Esophagus muscularis mucosa (tissue), 4 donors: ENCODE measurements at regions not wholly inside any gene's neighbourhood (a gene's known extent, or its start where the extent isn't known, plus 50 kb on each side); places are given as distances from the start of the nearest gene placed in this dataset.

Experiments used
- DNase-seq: peaks from one replicate; pipeline ENCODE4 v3.0.0-alpha.2; 2017; ENCODE audit errors: extremely low spot score
- H3K27ac ChIP-seq, 4 donors: fragments of 200-600 bp; sonication (generic); replicated peaks in 1 of 4; 1 replicate in 3 of 4; 2 replicates in 1 of 4; pipeline ENCODE4 v1.5.1; 2016 to 2019; ENCODE audit warnings: mild to moderate bottlenecking in 1 of 4
- H3K27me3 ChIP-seq, 4 donors: fragments of 200-600 bp; sonication (generic); one replicate each; pipeline versions ENCODE4 v1.5.1 to v1.6.0; 2016 to 2019
- H3K36me3 ChIP-seq, 4 donors: fragments of 200-600 bp; sonication (generic); one replicate each; pipeline ENCODE4 v1.5.1; 2016 to 2019
- H3K4me1 ChIP-seq, 4 donors: fragments of 200-600 bp; sonication (generic); one replicate each; pipeline ENCODE4 v1.5.1; 2016 to 2019
- H3K4me3 ChIP-seq, 4 donors: fragments of 200-600 bp; sonication (generic); 1 replicate in 2 of 4; 2 replicates in 2 of 4; pipeline ENCODE4 v1.5.1; 2016 to 2019; ENCODE audit warnings: mild to moderate bottlenecking in 4 of 4, moderate library complexity in 1 of 4
- H3K9me3 ChIP-seq, 4 donors: fragments of 200-600 bp; sonication (generic); 1 replicate in 3 of 4; 2 replicates in 1 of 4; pipeline ENCODE4 v1.5.1; 2016 to 2019
- EP300 ChIP-seq: sonication (generic); formaldehyde crosslinking; IDR thresholded peaks from one replicate; pipeline ENCODE4 v1.6.1; 2017; ENCODE audit warnings: antibody characterized with exemption
- POLR2A ChIP-seq: fragments of 450-650 bp; IDR thresholded peaks from one replicate; pipeline ENCODE4 v1.6.1; 2017; ENCODE audit warnings: antibody characterized with exemption, moderate library complexity, mild to moderate bottlenecking, low read depth
- POLR2AphosphoS5 ChIP-seq, 2 donors: sonication (generic); formaldehyde crosslinking; IDR thresholded peaks; one replicate each; pipeline ENCODE4 v1.6.1; 2017; ENCODE audit warnings: antibody characterized with exemption in 2 of 2
- WGBS: methylation state at CpG from one replicate; pipeline ENCODE4 v1.1.5; 2018; 5-methylcytosine and 5-hydroxymethylcytosine counted together
- intact Hi-C: fragments of 100-400 bp; cut with DNase I; formaldehyde crosslinking; loops from one replicate; pipeline ENCODE4 v1.15.1; 2023
- TF ChIP-seq, protein P1 (sequence below), 3 experiments: fragments of 200-600 bp in 2 of 3; fragments of 450-650 bp in 1 of 3; sonication (generic) in 2 of 3; IDR thresholded peaks; one replicate each; pipeline ENCODE4 v1.5.1; 2017 to 2019; ENCODE audit warnings: antibody characterized with exemption in 3 of 3, mild to moderate bottlenecking in 2 of 3, moderate library complexity in 1 of 3

GRCh38 chr5:167912941-167913665, 378.3 kb upstream of the WWC1 start:
- WGBS: 54% methylated on average over 6 of the region's 6 CpGs
- no peaks in the 10 kb centered on the region for H3K4me1 ChIP-seq
- DNase-seq: no peak
- no peak overlapping the region for H3K4me3 ChIP-seq
- TF ChIP-seq EP300 (no peak), POLR2AphosphoS5 (IDR thresholded peaks at IDR 0.05) (no peak), POLR2A (no peak)
- TF ChIP-seq, protein P1, sequence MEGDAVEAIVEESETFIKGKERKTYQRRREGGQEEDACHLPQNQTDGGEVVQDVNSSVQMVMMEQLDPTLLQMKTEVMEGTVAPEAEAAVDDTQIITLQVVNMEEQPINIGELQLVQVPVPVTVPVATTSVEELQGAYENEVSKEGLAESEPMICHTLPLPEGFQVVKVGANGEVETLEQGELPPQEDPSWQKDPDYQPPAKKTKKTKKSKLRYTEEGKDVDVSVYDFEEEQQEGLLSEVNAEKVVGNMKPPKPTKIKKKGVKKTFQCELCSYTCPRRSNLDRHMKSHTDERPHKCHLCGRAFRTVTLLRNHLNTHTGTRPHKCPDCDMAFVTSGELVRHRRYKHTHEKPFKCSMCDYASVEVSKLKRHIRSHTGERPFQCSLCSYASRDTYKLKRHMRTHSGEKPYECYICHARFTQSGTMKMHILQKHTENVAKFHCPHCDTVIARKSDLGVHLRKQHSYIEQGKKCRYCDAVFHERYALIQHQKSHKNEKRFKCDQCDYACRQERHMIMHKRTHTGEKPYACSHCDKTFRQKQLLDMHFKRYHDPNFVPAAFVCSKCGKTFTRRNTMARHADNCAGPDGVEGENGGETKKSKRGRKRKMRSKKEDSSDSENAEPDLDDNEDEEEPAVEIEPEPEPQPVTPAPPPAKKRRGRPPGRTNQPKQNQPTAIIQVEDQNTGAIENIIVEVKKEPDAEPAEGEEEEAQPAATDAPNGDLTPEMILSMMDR (IDR thresholded peaks at IDR 0.05): no peak
- peaks cover 0 to 8% (median 0%) of the 10 kb centered on the region in 4 donors for H3K9me3 ChIP-seq
- H3K27ac ChIP-seq: no peak overlapping the region
- H3K36me3 ChIP-seq: no peaks in the 10 kb centered on the region
- no peaks in the 10 kb centered on the region for H3K27me3 ChIP-seq
- intact Hi-C loops: no loop called here

DNA sequence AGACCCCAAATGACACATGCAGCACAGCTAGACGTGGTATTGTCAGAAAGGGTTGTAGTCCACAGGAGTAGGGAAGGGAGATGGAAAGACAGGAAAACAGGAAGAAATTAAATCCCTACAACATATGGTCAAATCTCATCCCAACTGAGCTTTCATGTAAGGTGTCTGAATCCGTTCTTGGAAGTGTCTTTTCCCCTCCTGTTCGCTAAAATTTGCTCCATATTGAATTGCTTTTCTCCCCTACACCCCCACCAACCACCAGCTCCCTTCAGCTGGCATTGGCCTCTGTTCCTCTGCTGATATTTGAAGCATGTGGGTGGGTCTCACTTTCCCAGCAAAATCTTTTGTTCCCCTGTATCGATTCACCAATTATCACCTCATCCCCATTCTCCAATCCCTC, 376.2 kb upstream of the WWC1 start:
- WGBS: 90% methylated on average over 4 of the region's 4 CpGs
- H3K4me3 ChIP-seq: no peak overlapping the region
- no peaks in the 10 kb centered on the region for H3K27me3 ChIP-seq
- H3K36me3 ChIP-seq: no peaks in the 10 kb centered on the region
- intact Hi-C loops: no loop called here
- no peaks in the 10 kb centered on the region for H3K4me1 ChIP-seq
- peaks cover 0 to 8% (median 0%) of the 10 kb centered on the region in 4 donors for H3K9me3 ChIP-seq
- TF ChIP-seq POLR2AphosphoS5 (IDR thresholded peaks at IDR 0.05) (no peak), EP300 (no peak), POLR2A (no peak)
- TF ChIP-seq, protein P1 (IDR thresholded peaks at IDR 0.05): no peak
- H3K27ac ChIP-seq: no peak overlapping the region
- DNase-seq: no peak

GRCh38 chr5:167916261-167916691, 375.2 kb upstream of the WWC1 start:
- H3K36me3 ChIP-seq: no peaks in the 10 kb centered on the region
- H3K27ac ChIP-seq: no peak overlapping the region
- H3K9me3 ChIP-seq: peaks cover 0 to 8% (median 0%) of the 10 kb centered on the region in 4 donors
- intact Hi-C loops: no loop called here
- H3K4me1 ChIP-seq: no peaks in the 10 kb centered on the region
- TF ChIP-seq POLR2AphosphoS5 (IDR thresholded peaks at IDR 0.05) (no peak), EP300 (no peak), POLR2A (no peak)
- TF ChIP-seq, protein P1 (IDR thresholded peaks at IDR 0.05): no peak
- H3K4me3 ChIP-seq: no peak overlapping the region
- no peak for DNase-seq
- H3K27me3 ChIP-seq: no peaks in the 10 kb centered on the region
- 36% methylated on average over 7 of the region's 8 CpGs for WGBS

- WGBS: 45% methylated on average over 4 of the region's 4 CpGs
- Histone ChIP-seq H3K27ac (no peak overlapping the region), H3K4me1 (no peaks in the 10 kb centered on the region), H3K9me3 (peaks cover 0 to 8% (median 0%) of the 10 kb centered on the region in 4 donors), H3K4me3 (no peak overlapping the region), H3K36me3 (no peaks in the 10 kb centered on the region), H3K27me3 (no peaks in the 10 kb centered on the region)
- intact Hi-C loops: no loop called here
- TF ChIP-seq, protein P1 (IDR thresholded peaks at IDR 0.05): no peak
- TF ChIP-seq POLR2A (no peak), POLR2AphosphoS5 (IDR thresholded peaks at IDR 0.05) (no peak), EP300 (no peak)
- DNase-seq: no peak
These were observed 374.7 kb upstream of the WWC1 start for GRCh38 chr5:167916706-167917105.
